ENCODE measurements at regions not wholly inside any gene's neighbourhood (a gene's known extent, or its start where the extent isn't known, plus 50 kb on each side); places are given as distances from the start of the nearest gene placed in this dataset.

- Histone ChIP-seq H3K27me3 (ENCODE audit: insufficient read depth, low read length) (no peaks in the 10 kb centered on the region), H4K20me1 (ENCODE audit: insufficient read depth, low read length) (no peaks in the 10 kb centered on the region), H3K4me1 (ENCODE audit: insufficient read depth, low read length, severe bottlenecking) (no peaks in the 10 kb centered on the region), H3K4me2 (ENCODE audit: low read length) (no peak overlapping the region), H3K4me3 (ENCODE audit: low read depth, low read length, poor library complexity, severe bottlenecking) (no peak overlapping the region), H3K27ac (ENCODE audit: low read depth, low read length, poor library complexity, severe bottlenecking) (no peak overlapping the region), H2AFZ (ENCODE audit: low read length) (no peak overlapping the region), H3K9ac (ENCODE audit: low read length) (no peak overlapping the region), H3K36me3 (ENCODE audit: insufficient read depth, low read length) (no peaks in the 10 kb centered on the region), H3K9me3 (ENCODE audit: low read length) (no peaks in the 10 kb centered on the region), H3K79me2 (ENCODE audit: insufficient read depth, low read length) (no peaks in the 10 kb centered on the region), H3K9me2 (ENCODE audit: low read depth, low read length) (no peaks in the 10 kb centered on the region), H3F3A (ENCODE audit: insufficient read depth, low read length) (no peaks in the 10 kb centered on the region)
- TF ChIP-seq EZH2 (IDR thresholded peaks at IDR 0.05; ENCODE audit: borderline replicate concordance, low read length) (no peak), CTCF (IDR thresholded peaks at IDR 0.05; ENCODE audit: low read length) (no peak)
Measured at GRCh38 chr9:38118862-38119438, 49.9 kb upstream of the SHB start.

All from OCI-LY1 (cell line).